HG03060 (cell line): ENCODE measurements at regions not wholly inside any gene's neighbourhood (a gene's known extent, or its start where the extent isn't known, plus 50 kb on each side); places are given as distances from the start of the nearest gene placed in this dataset.
"Not testable (repeated sequence)": the region's sequence is repeated elsewhere in the genome, so short reads cannot be mapped to it uniquely, and the experiment has no call there.

Experiments used
- ATAC-seq: cut with Tn5 transposase; IDR thresholded peaks from one replicate; pipeline ENCODE4 v1.9.1; 2021; ENCODE audit warnings: low read depth, moderate number of reproducible peaks; ENCODE audit not compliant: unreplicated experiment

DNA sequence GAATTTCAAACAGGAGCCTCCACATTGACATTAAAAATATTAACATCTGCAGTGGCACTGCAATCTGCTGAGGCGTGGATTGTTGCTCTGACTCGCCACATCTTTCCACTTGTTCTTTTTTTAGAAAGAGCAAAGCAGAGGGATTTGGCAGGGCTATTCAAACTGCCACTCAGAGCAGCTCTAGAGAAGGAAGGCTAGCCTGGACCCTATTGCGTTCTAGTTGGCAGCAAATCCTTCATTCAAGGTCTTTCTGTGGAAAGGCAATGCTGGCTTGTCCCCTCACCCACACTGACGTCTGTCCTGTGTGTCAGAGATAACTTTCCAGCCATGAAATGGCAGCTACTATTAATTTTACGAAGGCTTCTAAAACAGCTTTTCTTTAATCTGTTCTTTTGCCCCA lies 483.2 kb upstream of the SGO1 start:
- no peak for ATAC-seq

DNA sequence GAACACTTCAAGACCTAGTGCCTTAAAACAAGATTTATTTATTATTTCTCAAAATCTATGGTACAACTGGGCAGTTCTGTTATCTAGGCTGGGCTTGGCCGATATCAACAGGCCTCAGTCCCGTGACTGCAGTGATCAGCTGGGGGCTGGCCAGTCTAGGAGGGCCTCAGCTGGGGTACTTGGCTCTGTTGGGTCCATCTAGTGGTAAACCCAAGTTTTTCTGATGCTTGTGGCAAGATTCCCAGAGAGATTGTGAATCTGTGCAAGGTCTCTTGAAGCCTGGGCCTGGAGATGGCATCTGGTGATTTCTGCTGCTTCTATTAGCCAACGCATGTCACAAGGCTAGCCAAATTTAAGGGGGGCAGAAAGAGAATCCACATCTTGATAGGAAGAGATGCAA lies 482.4 kb upstream of the SGO1 start:
- ATAC-seq, result no peak

DNA sequence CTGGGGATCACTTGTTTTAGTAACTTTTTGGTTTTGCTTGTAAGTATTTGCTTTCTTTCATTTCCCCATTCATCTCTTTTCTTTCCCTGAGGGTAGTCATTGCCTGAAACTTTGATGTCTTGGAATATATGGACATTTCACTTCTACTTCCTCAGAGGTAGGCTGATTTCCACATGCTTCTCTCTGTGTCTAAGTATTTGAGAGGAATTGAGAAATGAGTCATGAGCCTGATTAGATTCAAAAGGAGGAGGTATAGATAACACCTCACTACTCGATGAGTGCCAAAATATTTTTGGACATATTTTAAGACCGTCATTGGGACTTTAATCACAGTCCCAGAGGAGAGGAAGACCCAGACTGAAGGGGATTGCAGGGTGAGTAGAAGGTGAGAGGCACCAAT lies 480.1 kb upstream of the SGO1 start:
- no peak for ATAC-seq

DNA sequence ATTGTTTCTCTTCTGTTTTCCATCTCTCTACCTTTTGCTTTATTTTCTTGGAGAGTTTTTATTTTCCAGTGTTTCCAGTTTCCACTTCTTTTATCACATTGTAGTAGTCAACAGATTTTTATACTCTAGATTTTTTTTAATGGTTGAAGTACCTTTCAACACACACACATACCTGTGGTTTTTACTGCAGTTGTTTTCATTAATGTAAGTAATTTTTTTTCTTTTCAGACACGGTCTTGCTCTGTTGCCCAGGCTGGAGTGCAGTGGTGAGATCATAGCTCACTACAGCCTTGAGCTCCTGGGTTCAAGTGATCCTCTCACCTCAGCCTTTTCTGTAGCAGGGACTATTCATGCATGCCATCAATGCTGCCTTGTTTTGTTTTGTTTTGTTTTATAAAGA lies 472.5 kb upstream of the SGO1 start:
- ATAC-seq, result no peak

DNA sequence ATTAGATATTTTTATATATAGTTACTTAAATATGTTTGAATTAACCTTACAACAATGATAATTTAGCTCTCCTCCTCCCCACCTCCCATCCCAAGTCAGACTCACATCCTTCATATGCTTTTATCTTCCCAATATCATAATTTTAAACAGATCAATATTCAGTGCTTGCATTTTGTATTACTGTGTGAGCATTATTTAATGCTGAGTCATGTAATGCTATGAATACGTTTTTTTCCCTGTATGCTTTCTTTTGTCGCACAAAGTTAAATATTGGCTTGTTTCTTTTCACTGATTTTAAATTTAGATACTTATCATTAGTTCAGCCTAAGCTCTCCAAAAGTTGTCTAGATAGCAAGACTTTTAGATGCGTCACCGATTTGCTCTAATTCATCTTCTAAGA lies 471.6 kb upstream of the SGO1 start:
- no peak for ATAC-seq

DNA sequence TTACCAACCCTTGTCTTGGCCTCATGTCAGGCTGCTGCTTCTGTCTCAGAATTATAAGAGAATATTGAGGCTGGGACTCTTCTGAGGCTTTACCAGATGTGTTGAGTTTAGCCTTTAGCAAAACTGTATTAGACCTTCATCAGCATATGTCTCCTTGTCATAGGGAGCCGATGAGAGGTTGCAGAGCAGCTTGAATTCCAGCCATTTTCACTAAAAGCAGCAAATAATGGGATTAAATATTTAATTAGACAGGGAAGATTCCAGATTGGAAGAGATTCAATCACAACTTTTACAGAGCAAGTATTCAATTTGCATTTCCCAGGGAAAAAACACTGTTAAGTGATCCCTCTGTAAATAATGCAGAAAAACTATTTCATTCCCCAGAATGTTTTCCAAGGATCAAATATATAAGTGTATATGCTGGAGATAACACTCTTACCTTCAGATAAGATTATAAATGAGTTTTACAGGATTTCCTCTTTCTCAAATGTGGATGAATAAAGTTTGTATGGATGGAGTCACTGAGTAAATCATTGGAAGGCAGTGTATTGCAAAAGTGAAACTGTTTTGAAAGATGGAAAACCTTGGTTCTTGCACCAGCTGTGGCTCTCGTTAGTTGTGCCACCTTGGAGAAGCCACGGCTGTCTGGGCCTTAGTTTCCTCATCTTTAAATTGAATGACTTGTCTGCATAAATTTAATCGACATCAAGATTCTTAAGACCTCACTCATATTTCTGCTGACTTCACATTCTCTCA lies 466.4 kb upstream of the SGO1 start:
- no peak for ATAC-seq

DNA sequence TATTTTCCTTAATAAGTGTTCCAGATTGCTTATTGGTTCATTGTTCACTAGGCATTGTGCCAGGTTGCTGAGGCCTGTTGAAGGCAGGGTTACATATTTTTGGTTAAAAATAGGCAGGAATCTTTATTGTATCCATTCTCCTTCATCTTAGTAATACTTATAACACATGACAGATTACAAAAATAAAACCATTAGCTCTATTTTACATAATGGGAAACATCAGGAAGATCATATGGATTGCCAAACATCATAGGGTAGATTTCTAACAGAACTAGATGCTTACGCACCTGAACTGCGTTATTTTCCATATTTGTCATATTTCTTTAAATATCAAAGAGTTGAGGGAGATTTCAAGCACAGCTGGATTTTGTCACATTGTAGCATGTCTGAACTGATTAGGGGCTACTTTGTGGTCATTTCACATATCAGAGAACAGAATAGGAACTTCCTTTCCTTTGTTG lies 462.9 kb upstream of the SGO1 start:
- ATAC-seq, result no peak

DNA sequence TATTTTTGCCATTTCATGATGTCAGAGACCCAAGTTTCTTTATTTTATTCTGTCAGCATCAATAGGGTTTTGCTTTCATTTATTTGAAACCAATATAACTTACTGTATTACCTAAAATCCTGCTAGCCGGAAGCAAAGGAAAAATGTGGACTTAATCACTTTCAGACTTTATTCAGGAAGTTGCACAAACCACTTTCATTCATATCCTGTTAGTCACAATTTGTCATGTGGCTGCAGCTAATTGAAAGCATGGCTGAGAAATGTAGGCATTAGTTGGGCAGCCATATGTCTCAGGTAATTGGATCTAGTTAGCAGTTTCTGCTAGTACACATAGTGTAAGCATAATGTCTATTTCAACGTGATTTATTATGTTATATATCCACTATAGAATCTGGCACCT lies 462.3 kb upstream of the SGO1 start:
- ATAC-seq, result no peak

DNA sequence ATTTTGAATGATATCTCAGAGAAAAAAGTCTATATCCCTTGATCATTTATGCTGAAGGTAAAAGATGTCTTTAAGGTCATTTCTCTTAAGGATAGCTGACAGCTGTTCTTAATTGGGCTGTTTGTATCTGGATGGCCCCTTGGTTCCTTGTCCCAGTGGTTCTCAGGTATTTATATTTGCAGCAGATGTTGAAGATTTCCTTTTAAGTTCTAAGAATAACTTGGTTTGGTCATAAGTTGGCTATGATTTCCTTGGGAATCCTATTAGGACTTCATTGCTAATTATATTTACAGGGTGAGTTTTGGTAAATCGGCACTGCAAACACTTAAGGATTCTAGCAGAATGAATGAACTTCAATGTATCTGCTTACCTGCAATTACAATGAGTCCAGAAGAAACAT lies 460.4 kb upstream of the SGO1 start:
- no peak for ATAC-seq

DNA sequence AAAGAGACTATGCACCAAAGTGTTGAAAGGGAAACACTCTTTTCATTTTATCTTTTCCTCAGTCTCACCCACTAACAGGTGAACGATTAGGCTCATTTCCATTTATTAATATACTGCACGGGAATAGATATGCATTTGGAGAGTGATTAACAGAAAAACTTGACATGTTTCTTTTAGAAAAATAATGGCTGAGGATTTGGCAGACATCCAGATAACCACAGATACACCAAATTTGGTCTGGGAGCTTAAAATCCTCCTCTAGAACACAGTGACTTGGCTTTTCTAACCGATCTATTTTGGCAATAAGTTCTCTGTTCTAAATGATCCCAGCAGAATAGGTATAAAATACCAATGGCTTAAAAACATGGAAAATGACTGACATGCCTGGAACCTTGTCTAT lies 459.3 kb upstream of the SGO1 start:
- ATAC-seq, result no peak

DNA sequence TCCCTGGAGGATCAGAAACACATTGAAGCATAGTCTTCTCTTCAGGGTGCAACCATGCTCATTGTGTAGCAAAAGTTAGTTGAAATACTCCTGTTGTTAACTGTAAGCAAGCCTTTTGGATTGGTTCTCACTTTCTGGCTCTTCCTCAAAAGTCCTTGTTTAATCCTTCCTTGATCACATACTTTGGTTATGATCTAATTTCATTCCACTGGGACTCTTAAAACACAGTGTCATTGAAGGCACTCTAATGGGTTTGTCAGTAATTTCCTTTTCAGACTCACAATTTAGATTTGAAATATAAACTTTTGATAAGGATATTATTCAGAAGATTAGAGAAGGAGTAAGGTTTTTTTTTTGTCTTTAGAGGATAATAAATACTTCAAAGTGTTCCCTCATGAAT lies 451.7 kb upstream of the SGO1 start:
- ATAC-seq, result no peak

DNA sequence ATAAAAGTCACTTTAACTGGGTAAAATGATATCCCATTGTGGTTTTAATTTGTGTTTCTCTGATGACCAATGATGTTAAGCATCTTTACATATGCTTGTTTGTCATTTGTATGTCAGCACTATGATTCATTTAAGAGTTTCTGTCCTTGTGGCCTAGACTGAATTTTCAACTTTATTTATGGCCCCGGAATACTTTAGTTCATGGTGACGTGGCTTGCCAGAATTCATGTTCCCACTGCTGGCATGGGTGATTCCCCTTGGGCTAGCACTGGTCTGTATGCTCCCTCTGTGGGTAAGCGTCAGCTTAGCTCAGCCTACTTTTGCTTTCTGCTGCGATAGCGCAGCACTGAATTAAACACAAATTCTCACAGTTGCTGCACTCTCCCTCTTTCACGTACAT lies 436.3 kb upstream of the SGO1 start:
- no peak for ATAC-seq

DNA sequence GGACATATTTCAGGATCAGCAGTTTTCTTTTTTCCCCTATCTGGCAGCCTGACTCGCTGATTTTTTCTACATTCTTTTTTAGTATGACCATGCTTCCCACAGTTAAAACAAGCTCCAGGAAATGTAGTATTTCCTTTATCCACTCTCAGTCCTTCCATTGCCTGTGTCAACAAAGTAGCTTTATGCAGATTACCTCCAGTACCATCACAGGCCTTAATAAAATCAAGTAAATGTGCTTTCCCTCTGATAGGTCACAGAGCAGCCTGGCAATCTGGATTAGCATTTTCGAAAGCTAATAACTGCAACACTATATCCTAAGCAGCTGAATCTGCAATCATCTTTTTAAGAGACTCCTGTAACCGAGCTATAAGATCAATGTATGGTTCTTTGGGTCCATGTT lies 432.6 kb upstream of the SGO1 start:
- not testable (repeated sequence) for ATAC-seq

DNA sequence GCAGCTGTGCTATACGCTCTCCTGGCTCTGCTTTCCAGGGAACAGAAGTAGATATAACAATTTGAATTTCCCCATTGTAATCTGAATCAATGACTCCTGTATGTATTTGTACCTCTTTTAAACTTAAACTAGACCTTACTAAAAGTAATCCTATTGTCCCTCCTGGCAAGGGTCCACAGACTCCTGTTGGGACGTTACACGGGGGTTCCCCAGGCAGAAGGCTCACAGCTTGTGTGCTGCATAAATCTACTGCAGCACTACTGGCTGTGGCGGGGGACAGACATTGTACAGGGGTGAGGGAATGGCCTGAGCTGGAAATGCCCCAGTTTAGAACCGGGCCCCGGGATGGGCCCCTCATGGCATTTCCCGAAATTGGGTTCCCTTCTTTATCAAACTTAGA lies 432.2 kb upstream of the SGO1 start:
- not testable (repeated sequence) for ATAC-seq

DNA sequence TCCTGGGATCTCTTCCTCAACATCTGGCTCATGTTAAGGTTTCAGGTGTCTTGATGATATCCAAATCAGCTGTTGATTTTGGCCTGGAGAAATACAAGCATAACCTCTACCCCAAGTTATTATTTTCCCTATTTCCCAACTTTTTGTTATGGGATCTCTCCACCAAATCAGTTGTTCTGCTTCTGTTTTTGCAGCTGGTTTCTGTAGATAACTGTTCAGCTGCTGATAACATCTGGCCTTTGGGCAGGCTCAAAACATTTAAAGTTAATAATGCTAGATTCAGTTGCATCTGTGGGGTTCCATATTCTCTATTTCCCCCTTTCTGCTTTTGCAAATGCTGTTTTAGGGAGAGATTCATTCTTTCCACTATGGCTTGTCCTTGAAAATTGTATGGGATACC lies 430.0 kb upstream of the SGO1 start:
- ATAC-seq, result not testable (repeated sequence)

DNA sequence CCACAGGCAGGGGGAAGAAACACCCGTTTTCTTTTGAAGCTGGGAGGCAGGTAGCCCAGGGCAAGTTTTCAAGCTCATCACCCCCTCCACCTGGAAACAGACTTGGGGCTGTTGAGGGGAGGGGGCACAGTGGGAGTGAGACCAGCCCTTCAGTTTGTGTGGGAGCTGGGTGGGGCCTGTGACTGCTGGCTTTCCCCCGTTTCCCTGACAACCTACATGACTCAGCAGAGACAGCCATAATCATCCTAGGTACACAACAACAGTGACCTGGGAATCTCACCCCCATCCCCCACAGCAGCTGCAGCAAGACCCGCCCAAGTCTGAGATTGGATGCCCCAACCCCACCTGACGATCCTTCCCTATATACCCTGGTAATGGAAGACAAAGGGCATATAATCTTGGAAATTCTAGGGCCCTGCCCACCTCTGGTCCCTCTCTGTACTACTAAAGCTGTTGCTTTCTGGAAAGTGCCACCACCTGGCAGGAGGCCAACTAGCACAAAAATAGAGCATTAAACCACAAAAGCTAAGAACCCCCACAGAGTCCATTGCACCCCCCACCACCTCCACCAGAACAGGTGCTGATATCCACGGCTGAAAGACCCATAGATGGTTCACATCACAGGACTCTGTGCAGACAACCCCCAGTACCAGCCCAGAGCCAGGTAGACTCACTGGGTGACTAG lies 422.2 kb upstream of the SGO1 start:
- no peak for ATAC-seq

DNA sequence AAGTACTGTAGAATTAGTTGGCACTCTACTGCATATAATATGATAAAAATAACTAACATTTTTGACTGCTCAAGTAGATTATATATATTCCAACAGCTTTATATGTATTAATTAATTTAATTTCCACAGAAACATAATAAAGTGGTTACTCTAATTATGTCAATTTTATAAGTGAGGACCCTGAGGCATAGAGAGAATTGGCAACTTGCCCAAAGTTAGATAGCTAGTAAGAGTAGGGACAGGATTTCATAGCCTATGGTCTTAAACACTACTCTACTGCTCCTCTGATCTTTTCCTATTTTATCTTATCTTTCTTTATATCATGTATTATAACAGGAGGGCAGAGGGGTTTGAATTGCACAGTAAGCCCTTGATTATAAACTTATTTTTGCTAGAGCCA lies 418.7 kb upstream of the SGO1 start:
- no peak for ATAC-seq

DNA sequence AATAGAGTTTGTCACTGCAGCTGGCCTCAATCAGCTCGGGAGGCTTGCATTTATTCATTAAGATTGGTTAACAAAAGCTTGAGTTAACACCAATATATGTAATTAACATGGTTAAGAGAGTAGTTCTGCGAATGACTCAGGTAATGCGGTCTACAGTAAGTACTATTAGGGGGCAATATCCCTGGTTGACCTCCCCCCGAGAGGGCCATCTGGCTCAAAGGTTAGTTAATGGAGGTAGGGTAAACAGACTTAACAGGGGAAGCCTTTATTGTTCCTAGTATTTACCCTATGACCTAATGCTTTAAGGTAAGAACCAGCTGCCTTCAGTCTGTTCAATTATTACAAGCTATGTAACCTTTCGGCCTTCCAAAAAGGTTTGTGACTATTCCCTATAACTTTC lies 403.3 kb upstream of the SGO1 start:
- no peak for ATAC-seq

DNA sequence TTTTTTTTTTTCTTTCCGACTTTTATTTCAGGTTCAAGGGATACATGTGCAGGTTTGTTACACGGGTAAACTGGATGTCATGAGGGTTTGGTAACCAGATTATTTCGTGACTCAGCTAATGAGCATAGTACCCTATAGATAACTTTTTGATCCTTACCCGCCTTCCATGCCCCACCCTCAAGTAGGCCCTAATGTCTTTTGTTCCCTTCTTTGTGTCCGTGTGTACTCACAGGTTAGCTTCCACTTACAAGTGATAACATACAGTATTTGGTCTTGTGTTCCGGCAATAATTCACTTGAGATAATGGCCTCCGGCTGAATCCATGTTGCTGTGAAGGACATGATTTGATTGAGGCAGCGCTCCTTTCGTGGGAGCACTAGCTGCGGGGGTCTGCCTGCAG lies 402.8 kb upstream of the SGO1 start:
- no peak for ATAC-seq

DNA sequence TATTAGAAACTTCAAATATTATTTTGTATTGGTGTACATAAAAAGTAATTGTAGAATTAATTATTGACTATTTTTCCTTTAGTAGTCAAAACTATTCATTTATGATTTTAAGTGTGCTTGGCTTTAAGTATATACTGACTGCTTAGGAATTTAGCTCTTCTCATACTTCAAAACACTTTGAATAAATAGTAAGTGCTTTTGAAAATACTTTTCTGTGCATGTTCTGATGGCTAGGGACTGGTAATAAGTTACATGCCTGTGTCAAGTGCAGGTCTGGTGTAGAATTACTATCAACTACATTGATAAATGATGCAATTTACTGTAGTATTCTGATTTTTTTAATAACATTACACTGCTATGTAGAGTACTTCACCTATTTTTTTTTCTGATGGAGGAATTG lies 397.6 kb upstream of the SGO1 start:
- ATAC-seq, result no peak

DNA sequence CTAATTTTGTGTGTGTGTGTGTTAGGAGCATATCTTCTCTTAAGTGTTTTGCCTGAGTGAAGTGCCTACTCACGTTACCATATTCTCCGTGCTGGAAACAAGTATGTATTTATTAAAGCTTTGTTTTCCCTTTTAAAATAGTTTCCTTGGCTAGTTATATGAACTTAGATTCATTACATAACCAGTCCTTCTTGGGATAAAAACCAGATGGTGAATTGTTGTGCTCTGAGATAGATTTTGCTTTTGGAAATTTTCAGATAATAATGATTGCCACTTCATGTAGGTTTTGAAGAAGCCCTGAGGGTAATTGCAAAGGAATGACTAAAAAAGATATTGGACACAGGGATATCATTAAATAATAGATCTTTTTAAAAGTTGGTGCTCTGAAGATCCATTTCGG lies 390.2 kb upstream of the SGO1 start:
- no peak for ATAC-seq

DNA sequence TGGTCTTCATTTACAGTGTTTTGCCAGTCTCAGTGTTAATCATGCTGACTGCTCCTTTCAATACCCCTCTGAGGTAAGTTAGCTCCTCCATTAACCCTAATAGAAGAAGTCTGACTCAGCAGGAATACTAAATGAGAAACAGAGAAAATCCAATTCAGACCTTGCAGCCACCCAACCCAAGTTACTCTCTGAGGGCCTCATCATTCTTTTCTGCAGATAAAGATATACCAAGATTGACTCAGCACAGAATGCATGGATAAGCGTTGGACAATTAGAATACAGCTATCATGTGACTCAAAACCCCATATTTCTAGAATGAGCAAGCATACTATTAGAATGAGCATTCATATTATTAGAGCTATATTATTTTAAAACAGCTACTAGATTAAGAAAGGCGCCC lies 389.1 kb upstream of the SGO1 start:
- no peak for ATAC-seq
